ENCODE measurements at regions not wholly inside any gene's neighbourhood (a gene's known extent, or its start where the extent isn't known, plus 50 kb on each side); places are given as distances from the start of the nearest gene placed in this dataset.
"Not testable (repeated sequence)": the region's sequence is repeated elsewhere in the genome, so short reads cannot be mapped to it uniquely, and the experiment has no call there.

GRCh38 chr3:22843854-22844253 lies 359.3 kb upstream of the UBE2E2 start:
- Histone ChIP-seq H3K4me2 (ENCODE audit: insufficient read depth, low read length) (no peak overlapping the region), H3K79me2 (ENCODE audit: insufficient read depth, low read length) (no peaks in the 10 kb centered on the region), H4K20me1 (ENCODE audit: insufficient read depth, low read length) (no peaks in the 10 kb centered on the region), H3K4me1 (ENCODE audit: insufficient read depth, low read length) (no peaks in the 10 kb centered on the region), H3K36me3 (ENCODE audit: insufficient read depth, low read length) (no peaks in the 10 kb centered on the region), H3K9me3 (ENCODE audit: insufficient read depth, low read length, severe bottlenecking) (no peaks in the 10 kb centered on the region), H3K27me3 (ENCODE audit: insufficient read depth, low read length, poor library complexity) (no peaks in the 10 kb centered on the region), H3K4me3 (ENCODE audit: low read depth in 1 of 2, low read length in 2 of 2) (no peak overlapping the region), H3K27ac (ENCODE audit: low read length) (no peak overlapping the region), H3K9ac (ENCODE audit: low read depth, low read length) (no peak overlapping the region), H2AFZ (ENCODE audit: low read depth, low read length) (no peak overlapping the region)
- no peak for DNase-seq
- TF ChIP-seq CTCF (IDR thresholded peaks at IDR 0.05; ENCODE audit: borderline replicate concordance, extremely low read depth, low read length, poor library complexity, severe bottlenecking): no peak
- TF ChIP-seq EZH2 (IDR thresholded peaks at IDR 0.05; ENCODE audit: borderline replicate concordance, low read depth, low read length, severe bottlenecking): no peak
- no peak for ATAC-seq (ENCODE audit: insufficient read depth, low read depth)

- Histone ChIP-seq H3K27me3 (ENCODE audit: insufficient read depth, low read length, poor library complexity) (no peaks in the 10 kb centered on the region), H3K4me3 (ENCODE audit: low read depth in 1 of 2, low read length in 2 of 2) (no peak overlapping the region), H3K9ac (ENCODE audit: low read depth, low read length) (no peak overlapping the region), H3K79me2 (ENCODE audit: insufficient read depth, low read length) (no peaks in the 10 kb centered on the region), H3K4me2 (ENCODE audit: insufficient read depth, low read length) (no peak overlapping the region), H4K20me1 (ENCODE audit: insufficient read depth, low read length) (no peaks in the 10 kb centered on the region), H3K9me3 (ENCODE audit: insufficient read depth, low read length, severe bottlenecking) (no peaks in the 10 kb centered on the region), H3K27ac (ENCODE audit: low read length) (no peak overlapping the region), H3K4me1 (ENCODE audit: insufficient read depth, low read length) (no peaks in the 10 kb centered on the region), H2AFZ (ENCODE audit: low read depth, low read length) (no peak overlapping the region), H3K36me3 (ENCODE audit: insufficient read depth, low read length) (no peaks in the 10 kb centered on the region)
- no peak for DNase-seq
- no peak for ATAC-seq (ENCODE audit: insufficient read depth, low read depth)
- no peak for TF ChIP-seq CTCF (IDR thresholded peaks at IDR 0.05; ENCODE audit: borderline replicate concordance, extremely low read depth, low read length, poor library complexity, severe bottlenecking)
- TF ChIP-seq EZH2 (IDR thresholded peaks at IDR 0.05; ENCODE audit: borderline replicate concordance, low read depth, low read length, severe bottlenecking): no peak
Measured at GRCh38 chr3:22846566-22846965, 356.6 kb upstream of the UBE2E2 start.

GRCh38 chr3:22849583-22849982 lies 353.5 kb upstream of the UBE2E2 start:
- not testable (repeated sequence) for H3K4me2 ChIP-seq (ENCODE audit: insufficient read depth, low read length); H3K36me3 ChIP-seq (ENCODE audit: insufficient read depth, low read length); ATAC-seq (ENCODE audit: insufficient read depth, low read depth); H4K20me1 ChIP-seq (ENCODE audit: insufficient read depth, low read length); H3K4me1 ChIP-seq (ENCODE audit: insufficient read depth, low read length); H2AFZ ChIP-seq (ENCODE audit: low read depth, low read length); H3K27me3 ChIP-seq (ENCODE audit: insufficient read depth, low read length, poor library complexity); H3K79me2 ChIP-seq (ENCODE audit: insufficient read depth, low read length); H3K9me3 ChIP-seq (ENCODE audit: insufficient read depth, low read length, severe bottlenecking); H3K4me3 ChIP-seq (ENCODE audit: low read depth in 1 of 2, low read length in 2 of 2); DNase-seq; H3K27ac ChIP-seq (ENCODE audit: low read length); H3K9ac ChIP-seq (ENCODE audit: low read depth, low read length)

- no peaks in the 10 kb centered on the region for H3K27me3 ChIP-seq (ENCODE audit: insufficient read depth, low read length, poor library complexity)
- TF ChIP-seq CTCF (IDR thresholded peaks at IDR 0.05; ENCODE audit: borderline replicate concordance, extremely low read depth, low read length, poor library complexity, severe bottlenecking): no peak
- no peak for TF ChIP-seq EZH2 (IDR thresholded peaks at IDR 0.05; ENCODE audit: borderline replicate concordance, low read depth, low read length, severe bottlenecking)
- no peak overlapping the region for H3K4me3 ChIP-seq (ENCODE audit: low read depth in 1 of 2, low read length in 2 of 2)
- H4K20me1 ChIP-seq (ENCODE audit: insufficient read depth, low read length): no peaks in the 10 kb centered on the region
- no peak overlapping the region for H3K9ac ChIP-seq (ENCODE audit: low read depth, low read length)
- H2AFZ ChIP-seq (ENCODE audit: low read depth, low read length): no peak overlapping the region
- no peaks in the 10 kb centered on the region for H3K4me1 ChIP-seq (ENCODE audit: insufficient read depth, low read length)
- H3K36me3 ChIP-seq (ENCODE audit: insufficient read depth, low read length): no peaks in the 10 kb centered on the region
- H3K79me2 ChIP-seq (ENCODE audit: insufficient read depth, low read length): no peaks in the 10 kb centered on the region
- H3K27ac ChIP-seq (ENCODE audit: low read length): no peak overlapping the region
- no peak for DNase-seq
- H3K4me2 ChIP-seq (ENCODE audit: insufficient read depth, low read length): no peak overlapping the region
- no peak for ATAC-seq (ENCODE audit: insufficient read depth, low read depth)
- H3K9me3 ChIP-seq (ENCODE audit: insufficient read depth, low read length, severe bottlenecking): no peaks in the 10 kb centered on the region
Measured at GRCh38 chr3:22856811-22857210, 346.3 kb upstream of the UBE2E2 start.

All from DND-41 (cell line).